GM21619 (cell line): ENCODE measurements at regions not wholly inside any gene's neighbourhood (a gene's known extent, or its start where the extent isn't known, plus 50 kb on each side); places are given as distances from the start of the nearest gene placed in this dataset.
"Not testable (repeated sequence)": the region's sequence is repeated elsewhere in the genome, so short reads cannot be mapped to it uniquely, and the experiment has no call there.

ENCODE experiments used
- ATAC-seq: cut with Tn5 transposase; IDR thresholded peaks from one replicate; pipeline ENCODE4 v1.9.1; 2021; ENCODE audit not compliant: unreplicated experiment

GRCh38 chr14:105689722-105690121, 163.3 kb downstream of the TMEM121 start:
- no peak for ATAC-seq

GRCh38 chr14:105690671-105691070, 164.3 kb downstream of the TMEM121 start:
- ATAC-seq, result no peak

GRCh38 chr14:105691321-105692109, 165.1 kb downstream of the TMEM121 start:
- not testable (repeated sequence) for ATAC-seq

GRCh38 chr14:105692110-105692685, 165.8 kb downstream of the TMEM121 start:
- ATAC-seq, result not testable (repeated sequence)

GRCh38 chr14:105694961-105695360, 168.6 kb downstream of the TMEM121 start:
- no peak for ATAC-seq

- peak; percentile 46 for ATAC-seq
Observed at GRCh38 chr14:105696388-105696787, 170.0 kb downstream of the TMEM121 start.

GRCh38 chr14:105697414-105697813, 171.0 kb downstream of the TMEM121 start:
- not testable (repeated sequence) for ATAC-seq

- not testable (repeated sequence) for ATAC-seq
Observed at GRCh38 chr14:105697955-105698354, 171.6 kb downstream of the TMEM121 start.

- ATAC-seq, result not testable (repeated sequence)
Observed at GRCh38 chr14:105698940-105699556, 172.7 kb downstream of the TMEM121 start.

GRCh38 chr14:105699706-105700105, 173.3 kb downstream of the TMEM121 start:
- not testable (repeated sequence) for ATAC-seq

- not testable (repeated sequence) for ATAC-seq
Observed at GRCh38 chr14:105700146-105700545, 173.8 kb downstream of the TMEM121 start.

- peak; percentile 41 for ATAC-seq
Observed at GRCh38 chr14:105700622-105701288, 174.4 kb downstream of the TMEM121 start.

- ATAC-seq, result no peak
Observed at GRCh38 chr14:105701456-105702274, 175.3 kb downstream of the TMEM121 start.

- no peak for ATAC-seq
Observed at GRCh38 chr14:105702275-105702817, 176.0 kb downstream of the TMEM121 start.

GRCh38 chr14:105703044-105703665, 176.8 kb downstream of the TMEM121 start:
- ATAC-seq, result not testable (repeated sequence)

GRCh38 chr14:105704091-105704490, 177.7 kb downstream of the TMEM121 start:
- not testable (repeated sequence) for ATAC-seq

GRCh38 chr14:105704492-105704891, 178.1 kb downstream of the TMEM121 start:
- ATAC-seq, result not testable (repeated sequence)

- not testable (repeated sequence) for ATAC-seq
Observed at GRCh38 chr14:105705512-105705861, 179.1 kb downstream of the TMEM121 start.

GRCh38 chr14:105705862-105706700, 179.7 kb downstream of the TMEM121 start:
- ATAC-seq, result peak; percentile 46
